SK-N-MC (cell line): ENCODE measurements at regions not wholly inside any gene's neighbourhood (a gene's known extent, or its start where the extent isn't known, plus 50 kb on each side); places are given as distances from the start of the nearest gene placed in this dataset.

ENCODE experiments used
- DNase-seq: peaks from one replicate; pipeline ENCODE4 v3.0.0-alpha.2; 2011; ENCODE audit warnings: low read depth, low spot score
- H3K27ac ChIP-seq: fragments of 200-600 bp; sonication (generic); 2 replicates; pipeline ENCODE4 v1.5.1; 2016; ENCODE audit warnings: mixed run types
- H3K36me3 ChIP-seq: fragments of 200-600 bp; sonication (generic); 2 replicates; pipeline ENCODE4 v1.6.1; 2017; ENCODE audit warnings: antibody characterized with exemption, low read length, mixed read lengths; ENCODE audit not compliant: insufficient read depth
- H3K4me3 ChIP-seq: fragments of 200-600 bp; sonication (generic); 2 replicates; pipeline ENCODE4 v1.5.1; 2016
- H3K9ac ChIP-seq: fragments of 200-600 bp; sonication (generic); 2 replicates; pipeline ENCODE4 v1.8.0; 2017; ENCODE audit warnings: mixed run types, mixed read lengths; ENCODE audit not compliant: insufficient read length
- H3K9me3 ChIP-seq: fragments of 200-600 bp; sonication (generic); 2 replicates; pipeline ENCODE4 v1.6.1; 2017; ENCODE audit warnings: low read depth, mild to moderate bottlenecking, antibody characterized with exemption, low read length, moderate library complexity, mixed read lengths
- EZH2 ChIP-seq: fragments of 200-600 bp; sonication (generic); IDR thresholded peaks from one replicate; pipeline ENCODE4 v1.6.1; 2017; ENCODE audit warnings: antibody characterized with exemption
- FOXP2 ChIP-seq: optimal IDR thresholded peaks from 2 replicates; pipeline ENCODE3; 2011; ENCODE audit warnings: mild to moderate bottlenecking, moderate library complexity; ENCODE audit not compliant: insufficient read depth; ENCODE audit errors: extremely low read length, control extremely low read depth
- POLR2AphosphoS5 ChIP-seq: IDR thresholded peaks from 2 replicates; pipeline ENCODE4 v1.6.1; 2012; ENCODE audit warnings: mild to moderate bottlenecking, low read depth, low read length, borderline replicate concordance

DNA sequence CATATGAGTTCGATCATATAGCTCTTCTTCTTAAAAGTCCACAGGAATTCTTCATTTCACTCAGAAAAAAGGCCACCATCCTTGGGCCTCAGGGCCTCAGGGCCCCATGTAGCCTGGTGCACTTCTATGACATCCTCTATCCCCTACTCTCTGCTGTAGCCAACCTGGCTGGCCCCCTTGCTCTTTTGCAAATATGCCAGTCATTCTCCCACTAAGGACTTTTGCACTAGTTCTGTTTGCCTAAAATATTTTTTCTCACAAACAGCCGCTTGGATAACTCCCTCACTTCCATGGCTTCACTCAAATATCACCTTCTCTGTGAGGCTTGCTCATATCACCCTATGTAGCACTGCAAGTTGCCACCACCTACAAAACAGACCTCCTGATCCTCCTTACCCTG lies 604.7 kb upstream of the JAG1 start:
- Histone ChIP-seq H3K27ac (no peak overlapping the region), H3K4me3 (no peak overlapping the region), H3K36me3 (no peaks in the 10 kb centered on the region), H3K9ac (no peak overlapping the region), H3K9me3 (no peaks in the 10 kb centered on the region)
- DNase-seq = no peak
- TF ChIP-seq POLR2AphosphoS5 = no peak

DNA sequence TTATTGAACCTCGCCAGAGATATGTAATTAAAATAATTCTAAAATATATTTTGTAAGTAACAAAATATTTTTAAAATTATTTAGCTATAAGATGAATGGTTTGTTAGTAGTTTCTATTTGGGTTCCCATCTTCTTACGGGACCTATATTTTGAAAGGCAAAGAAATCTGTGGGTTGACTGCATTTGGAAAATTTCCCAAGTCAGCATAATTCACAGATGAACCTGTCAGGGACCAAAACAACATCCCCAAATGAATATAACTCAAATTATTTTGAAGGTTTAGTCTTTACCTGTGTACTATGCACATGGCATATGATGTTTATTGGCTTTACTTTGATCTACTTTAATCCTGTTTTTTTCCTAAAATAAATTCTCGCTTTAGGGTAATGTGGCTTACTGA lies 607.4 kb upstream of the JAG1 start:
- H3K9me3 ChIP-seq = no peaks in the 10 kb centered on the region
- DNase-seq = no peak
- H3K9ac ChIP-seq = no peak overlapping the region
- H3K27ac ChIP-seq = no peak overlapping the region
- TF ChIP-seq EZH2 (no peak), POLR2AphosphoS5 (no peak), FOXP2 (no peak)
- no peaks in the 10 kb centered on the region for H3K36me3 ChIP-seq
- H3K4me3 ChIP-seq = no peak overlapping the region

DNA sequence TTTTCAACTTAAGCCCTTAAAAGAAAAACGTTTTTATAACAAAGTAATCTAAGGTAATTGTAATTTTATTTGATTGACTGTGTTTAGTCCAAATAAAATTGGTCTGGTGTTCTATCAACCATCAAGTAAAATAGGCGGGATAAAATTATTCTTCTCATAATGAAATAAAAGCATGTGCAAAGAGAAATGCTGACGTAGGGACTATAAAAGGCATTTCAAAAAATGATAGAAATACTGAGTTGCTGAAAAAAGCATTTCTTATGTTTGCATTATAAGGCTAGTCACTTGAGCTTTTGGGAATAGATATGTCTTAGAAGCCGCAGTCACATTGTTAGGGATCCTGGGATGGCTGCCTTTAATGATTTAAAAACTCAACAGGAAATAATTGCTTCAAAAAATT lies 608.0 kb upstream of the JAG1 start:
- Histone ChIP-seq H3K9ac (no peak overlapping the region), H3K4me3 (no peak overlapping the region), H3K27ac (no peak overlapping the region), H3K9me3 (no peaks in the 10 kb centered on the region), H3K36me3 (no peaks in the 10 kb centered on the region)
- DNase-seq = no peak
- TF ChIP-seq EZH2 (no peak), POLR2AphosphoS5 (no peak), FOXP2 (no peak)

DNA sequence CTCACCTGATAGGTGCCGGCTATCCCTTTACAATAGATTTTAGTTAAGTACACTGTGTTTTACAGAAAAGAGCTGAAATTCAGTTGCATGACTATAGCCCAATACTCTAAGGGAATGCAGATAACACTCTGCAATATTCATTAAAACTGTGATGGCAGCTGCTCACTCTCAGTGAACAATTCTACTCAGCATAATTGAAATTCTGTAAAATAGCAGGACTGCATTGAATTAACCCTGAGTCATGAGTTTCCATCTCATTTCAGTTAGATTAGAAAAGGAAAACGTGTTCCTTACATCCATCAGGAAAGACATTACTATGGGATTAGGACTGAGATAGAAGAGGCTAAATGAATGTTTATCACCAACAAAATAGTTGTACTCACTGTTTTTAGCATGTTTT lies 613.3 kb upstream of the JAG1 start:
- Histone ChIP-seq H3K4me3 (no peak overlapping the region), H3K27ac (no peak overlapping the region), H3K36me3 (no peaks in the 10 kb centered on the region), H3K9ac (no peak overlapping the region), H3K9me3 (no peaks in the 10 kb centered on the region)
- no peak for DNase-seq
- no peak for TF ChIP-seq POLR2AphosphoS5

DNA sequence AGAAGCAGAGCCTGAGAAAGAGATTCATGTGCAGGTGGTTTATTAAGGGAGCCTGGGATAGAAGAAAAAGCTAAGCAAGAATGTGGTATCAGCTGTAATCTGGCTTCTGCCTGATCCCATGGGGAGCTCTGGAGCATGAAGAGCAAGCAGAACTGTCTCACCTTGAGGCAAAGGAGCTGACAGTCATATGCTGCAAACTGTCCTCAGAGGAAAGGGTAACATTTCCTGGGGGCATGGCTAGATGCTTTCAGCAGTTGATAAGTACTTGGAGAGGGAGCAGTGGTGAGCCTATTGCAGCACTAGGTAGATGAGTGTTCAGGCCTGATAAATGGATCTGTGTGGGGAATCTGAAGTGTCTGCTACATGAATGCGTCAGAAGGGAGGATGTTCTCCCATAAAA lies 621.5 kb upstream of the BTBD3 start:
- no peak overlapping the region for H3K4me3 ChIP-seq

DNA sequence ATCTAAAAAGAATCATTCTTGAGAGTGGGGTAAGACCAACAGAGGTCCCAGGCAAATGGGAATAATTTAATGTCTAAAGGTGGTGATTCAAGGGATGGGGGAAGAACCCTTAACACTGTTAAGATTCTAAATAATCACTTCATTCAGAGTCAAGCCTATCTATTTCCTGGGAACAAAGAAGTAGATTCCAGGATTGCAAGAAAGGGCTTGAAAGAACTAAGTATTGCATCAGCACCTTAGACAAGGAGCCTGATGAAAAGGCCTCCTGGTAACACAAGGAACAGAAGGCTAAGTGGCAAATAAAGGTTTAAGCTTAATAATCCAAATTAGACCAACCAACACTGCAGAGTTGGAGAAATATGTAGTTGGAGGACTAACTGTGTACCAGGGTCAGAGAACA lies 620.7 kb upstream of the BTBD3 start:
- H3K9me3 ChIP-seq = no peaks in the 10 kb centered on the region
- H3K9ac ChIP-seq = no peak overlapping the region
- TF ChIP-seq POLR2AphosphoS5 (no peak), EZH2 (no peak), FOXP2 (no peak)
- no peak overlapping the region for H3K4me3 ChIP-seq
- H3K27ac ChIP-seq = no peak overlapping the region
- no peaks in the 10 kb centered on the region for H3K36me3 ChIP-seq
- DNase-seq = no peak

More for the DNA sequence above, 621.5 kb upstream of the BTBD3 start:
- H3K9me3 ChIP-seq = no peaks in the 10 kb centered on the region
- DNase-seq = no peak
- TF ChIP-seq EZH2 (no peak), POLR2AphosphoS5 (no peak), FOXP2 (no peak)
- no peak overlapping the region for H3K27ac ChIP-seq
- H3K9ac ChIP-seq = no peak overlapping the region
- H3K36me3 ChIP-seq = no peaks in the 10 kb centered on the region

DNA sequence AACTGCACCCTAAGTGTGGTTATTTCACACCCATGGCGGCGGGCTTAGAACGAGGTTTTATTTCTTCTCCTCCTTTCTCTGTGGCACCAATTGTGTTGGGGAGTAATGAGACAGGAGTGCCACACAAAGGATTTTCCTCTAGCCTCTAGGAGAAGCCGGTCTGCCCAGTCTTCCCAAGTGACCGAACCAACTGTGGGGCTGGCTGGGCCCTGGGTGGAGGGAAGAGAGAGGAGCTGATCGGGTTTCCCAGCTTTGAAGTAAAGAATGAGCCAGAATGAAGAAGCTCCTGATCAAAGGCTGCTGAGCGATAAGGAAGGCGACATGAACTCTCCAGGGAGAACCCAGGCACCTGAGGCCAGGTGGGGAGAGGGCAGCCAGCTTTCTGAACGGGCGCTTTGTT lies 616.0 kb upstream of the BTBD3 start:
- no peak overlapping the region for H3K4me3 ChIP-seq
- no peak overlapping the region for H3K27ac ChIP-seq
- H3K9me3 ChIP-seq = no peaks in the 10 kb centered on the region
- DNase-seq = no peak
- TF ChIP-seq POLR2AphosphoS5 (no peak), FOXP2 (no peak), EZH2 (no peak)
- no peaks in the 10 kb centered on the region for H3K36me3 ChIP-seq
- H3K9ac ChIP-seq = no peak overlapping the region

DNA sequence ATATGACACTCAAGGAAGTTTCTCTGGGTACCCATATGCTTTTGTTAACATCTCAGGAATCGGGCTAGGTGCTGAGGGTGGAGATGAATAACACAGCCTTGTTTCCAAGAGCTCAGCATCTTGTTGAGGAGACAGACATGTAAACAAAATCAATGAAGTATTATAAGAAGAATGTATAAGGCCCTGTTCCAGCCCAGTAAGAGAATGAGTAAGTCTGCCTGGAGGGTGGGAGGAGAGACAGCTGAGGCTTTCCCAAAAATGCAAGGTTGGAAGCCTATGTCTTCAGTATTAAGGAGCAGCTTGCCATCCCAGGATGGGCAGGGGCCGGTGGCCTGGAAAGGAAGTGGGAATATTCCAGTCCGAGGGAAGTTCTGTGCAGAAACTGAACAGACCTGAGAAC lies 615.3 kb upstream of the BTBD3 start:
- TF ChIP-seq FOXP2 (no peak), EZH2 (no peak), POLR2AphosphoS5 (no peak)
- Histone ChIP-seq H3K9me3 (no peaks in the 10 kb centered on the region), H3K9ac (no peak overlapping the region), H3K27ac (no peak overlapping the region), H3K4me3 (no peak overlapping the region), H3K36me3 (no peaks in the 10 kb centered on the region)
- DNase-seq = no peak

DNA sequence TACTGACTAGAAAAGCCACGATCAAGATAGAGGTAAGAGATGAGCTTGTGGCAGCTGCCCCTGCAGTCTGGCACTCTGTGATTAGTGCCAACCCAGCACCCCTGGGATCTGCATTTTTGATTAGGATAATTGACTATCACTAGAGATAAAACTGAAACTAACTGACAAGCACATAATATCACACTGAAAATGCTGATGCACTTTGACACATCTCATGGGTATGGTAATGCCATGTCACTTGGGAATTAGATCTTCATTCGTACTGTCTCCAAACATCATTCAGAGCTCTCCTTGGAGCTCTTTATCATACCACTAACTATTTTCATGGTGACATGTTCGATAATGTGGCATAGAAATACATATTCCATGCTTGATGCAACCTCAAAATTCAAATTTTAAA lies 612.9 kb upstream of the BTBD3 start:
- no peak for DNase-seq
- H3K9me3 ChIP-seq = no peaks in the 10 kb centered on the region

DNA sequence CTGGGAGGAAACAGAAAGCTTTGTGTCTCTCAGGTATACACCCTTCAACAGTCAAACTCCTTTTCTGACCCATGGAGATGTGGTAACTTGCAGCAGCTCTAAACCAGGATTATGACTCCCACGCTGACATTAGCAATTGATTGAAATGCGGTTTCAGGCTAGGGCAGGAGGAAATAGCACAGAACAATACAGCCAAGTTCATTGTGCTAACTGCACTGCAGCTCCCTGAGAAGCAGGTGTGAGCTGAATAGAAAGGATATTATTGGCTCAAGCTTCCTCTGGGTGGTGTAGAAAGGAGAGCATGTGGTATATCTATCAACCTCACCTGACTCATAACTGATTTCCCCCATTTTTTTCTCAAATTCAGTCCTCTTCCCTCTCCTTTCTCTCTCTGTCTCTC lies 612.3 kb upstream of the BTBD3 start:
- no peak for DNase-seq
- H3K36me3 ChIP-seq = no peaks in the 10 kb centered on the region
- H3K4me3 ChIP-seq = no peak overlapping the region
- H3K27ac ChIP-seq = no peak overlapping the region
- H3K9me3 ChIP-seq = no peaks in the 10 kb centered on the region
- no peak overlapping the region for H3K9ac ChIP-seq
- no peak for TF ChIP-seq FOXP2
- TF ChIP-seq POLR2AphosphoS5 = no peak
- TF ChIP-seq EZH2 = no peak

More for the DNA sequence above, 612.9 kb upstream of the BTBD3 start:
- Histone ChIP-seq H3K9ac (no peak overlapping the region), H3K36me3 (no peaks in the 10 kb centered on the region), H3K27ac (no peak overlapping the region), H3K4me3 (no peak overlapping the region)
- TF ChIP-seq POLR2AphosphoS5 = no peak
- TF ChIP-seq EZH2 = no peak
- TF ChIP-seq FOXP2 = no peak
